ENCODE measurements at regions not wholly inside any gene's neighbourhood (a gene's known extent, or its start where the extent isn't known, plus 50 kb on each side); places are given as distances from the start of the nearest gene placed in this dataset.
A peak's percentile ranks its signal among the peaks of the same experiment; 100 is the strongest.

GRCh38 chr3:75341324-75342067 lies 322.6 kb upstream of the FRG2C start:
- dilution Hi-C loops (cut with HindIII; ENCODE audit: low sequenced_read_pairs, unreplicated experiment) = no loop called here
- WGBS, 2 experiments (ENCODE audit: extremely low coverage in 2 of 2, insufficient read length in 1 of 2) = 40% methylated on average over 1 of the region's 12 CpGs; no CpG with 5 or more reads in 1 of the 2 experiments

More at GRCh38 chr3:75341324-75342067, 322.6 kb upstream of the FRG2C start:
- H3K79me1 ChIP-seq (ENCODE audit: low read depth in 1 of 2, low read length in 2 of 2) = no peaks in the 10 kb centered on the region
- no TSS peak for BruUV-seq (replicated peaks)
- no peak overlapping the region for H3K4me3 ChIP-seq (ENCODE audit: insufficient read depth, low read depth, low read length)
- no peak overlapping the region for H3K27ac ChIP-seq (ENCODE audit: insufficient read depth, low read length)
- H3K56ac ChIP-seq (ENCODE audit: extremely low read depth, insufficient read depth, low read length) = no peak overlapping the region
- H4K8ac ChIP-seq (ENCODE audit: low read depth in 2 of 2, low read length in 2 of 2) = no peak overlapping the region
- ATAC-seq (ENCODE audit: low read depth) (no peak; the same call in 1 of the 2 replicates), DNase-seq (no peak)
- no peak overlapping the region for H2BK20ac ChIP-seq (ENCODE audit: low read depth, low read length)
- no peak overlapping the region for H2AFZ ChIP-seq (replicated peaks; ENCODE audit: low read length, poor library complexity)
- intact Hi-C loops (cut with micrococcal nuclease) = no loop called here
- in situ Hi-C loops (cut with MboI; ENCODE audit: low sequenced_read_pairs) = no loop called here
- H2BK5ac ChIP-seq (ENCODE audit: low read depth, low read length, poor library complexity, severe bottlenecking) = no peak overlapping the region
- H3K9me1 ChIP-seq (ENCODE audit: insufficient read depth, low read length) = no peaks in the 10 kb centered on the region
- H3K18ac ChIP-seq (ENCODE audit: low read depth, low read length) = no peak overlapping the region
- H3K4ac ChIP-seq (ENCODE audit: low read depth, low read length) = no peak overlapping the region
- H2BK15ac ChIP-seq (ENCODE audit: low read depth, low read length) = no peak overlapping the region
- H2BK120ac ChIP-seq (ENCODE audit: low read depth, low read length) = no peak overlapping the region
- no peak overlapping the region for H3K23ac ChIP-seq (ENCODE audit: low read depth, low read length)
- no peaks in the 10 kb centered on the region for H4K20me1 ChIP-seq (ENCODE audit: insufficient read depth, low read length)
- H2AK9ac ChIP-seq (replicated peaks; ENCODE audit: low read depth, low read length, poor library complexity) = no peak overlapping the region
- TF ChIP-seq CEBPB (IDR thresholded peaks at IDR 0.05; ENCODE audit: low read depth, low read length) (no peak), CTCF (conservative IDR thresholded peaks at IDR 0.05; ENCODE audit: low read depth, low read length) (0 out of 2 replicates have a peak, but pooled peaks have one; percentile 11)
- H3K9ac ChIP-seq (ENCODE audit: low read depth, low read length) = no peak overlapping the region
- no peak overlapping the region for H3K4me2 ChIP-seq (ENCODE audit: low read depth, low read length)
- H3K4me1 ChIP-seq (ENCODE audit: control insufficient read depth, insufficient read depth, low read length) = no peaks in the 10 kb centered on the region
- ChIA-PET POLR2A (ENCODE audit: unreplicated experiment) (no interaction called here), CTCF (interaction anchor here (0.8 kb wide), 1 partner anchor 13 kb away, joined by 3 read pairs; no protein-coding TSS in a partner anchor)
- no peak overlapping the region for H4K5ac ChIP-seq (ENCODE audit: low read depth, low read length)
- no peaks in the 10 kb centered on the region for H3K9me3 ChIP-seq (ENCODE audit: control insufficient read depth, insufficient read depth, low read length)
- no peaks in the 10 kb centered on the region for H3K36me3 ChIP-seq (ENCODE audit: control insufficient read depth, insufficient read depth, low read length)
- H3K14ac ChIP-seq (replicated peaks; ENCODE audit: low read depth, low read length) = no peak overlapping the region
- peaks cover 15% of the 10 kb centered on the region for H3K27me3 ChIP-seq (ENCODE audit: control insufficient read depth, insufficient read depth, low read length)
- no peak overlapping the region for H4K91ac ChIP-seq (ENCODE audit: insufficient read depth, low read depth, low read length)
- H2AK5ac ChIP-seq (ENCODE audit: low read depth, low read length) = no peak overlapping the region

All from IMR-90 (cell line).